A673 (cell line): ENCODE measurements at regions not wholly inside any gene's neighbourhood (a gene's known extent, or its start where the extent isn't known, plus 50 kb on each side); places are given as distances from the start of the nearest gene placed in this dataset.

ENCODE experiments used
- EZH2 ChIP-seq: fragments of 200-600 bp; sonication (generic); IDR thresholded peaks from 2 replicates; pipeline ENCODE4 v1.6.1; 2017; ENCODE audit warnings: borderline replicate concordance, low read depth, mild to moderate bottlenecking, mixed read lengths, antibody characterized with exemption, low read length; ENCODE audit not compliant: poor library complexity, severe bottlenecking
- TF ChIP-seq, protein P1 (sequence below): fragments of 300-800, 200-600 bp; sonication (generic); conservative IDR thresholded peaks from 2 replicates; pipeline ENCODE4 v1.5.1; 2017; ENCODE audit warnings: low read depth, mild to moderate bottlenecking, antibody characterized with exemption, low read length, moderate library complexity, mixed read lengths

- TF ChIP-seq, protein P1, sequence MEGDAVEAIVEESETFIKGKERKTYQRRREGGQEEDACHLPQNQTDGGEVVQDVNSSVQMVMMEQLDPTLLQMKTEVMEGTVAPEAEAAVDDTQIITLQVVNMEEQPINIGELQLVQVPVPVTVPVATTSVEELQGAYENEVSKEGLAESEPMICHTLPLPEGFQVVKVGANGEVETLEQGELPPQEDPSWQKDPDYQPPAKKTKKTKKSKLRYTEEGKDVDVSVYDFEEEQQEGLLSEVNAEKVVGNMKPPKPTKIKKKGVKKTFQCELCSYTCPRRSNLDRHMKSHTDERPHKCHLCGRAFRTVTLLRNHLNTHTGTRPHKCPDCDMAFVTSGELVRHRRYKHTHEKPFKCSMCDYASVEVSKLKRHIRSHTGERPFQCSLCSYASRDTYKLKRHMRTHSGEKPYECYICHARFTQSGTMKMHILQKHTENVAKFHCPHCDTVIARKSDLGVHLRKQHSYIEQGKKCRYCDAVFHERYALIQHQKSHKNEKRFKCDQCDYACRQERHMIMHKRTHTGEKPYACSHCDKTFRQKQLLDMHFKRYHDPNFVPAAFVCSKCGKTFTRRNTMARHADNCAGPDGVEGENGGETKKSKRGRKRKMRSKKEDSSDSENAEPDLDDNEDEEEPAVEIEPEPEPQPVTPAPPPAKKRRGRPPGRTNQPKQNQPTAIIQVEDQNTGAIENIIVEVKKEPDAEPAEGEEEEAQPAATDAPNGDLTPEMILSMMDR, result no peak
- no peak for TF ChIP-seq EZH2
These were observed 345.2 kb downstream of the PHKB start for GRCh38 chr16:47806309-47806847.
